ENCODE measurements at regions not wholly inside any gene's neighbourhood (a gene's known extent, or its start where the extent isn't known, plus 50 kb on each side); places are given as distances from the start of the nearest gene placed in this dataset.

- TF ChIP-seq, protein P1, sequence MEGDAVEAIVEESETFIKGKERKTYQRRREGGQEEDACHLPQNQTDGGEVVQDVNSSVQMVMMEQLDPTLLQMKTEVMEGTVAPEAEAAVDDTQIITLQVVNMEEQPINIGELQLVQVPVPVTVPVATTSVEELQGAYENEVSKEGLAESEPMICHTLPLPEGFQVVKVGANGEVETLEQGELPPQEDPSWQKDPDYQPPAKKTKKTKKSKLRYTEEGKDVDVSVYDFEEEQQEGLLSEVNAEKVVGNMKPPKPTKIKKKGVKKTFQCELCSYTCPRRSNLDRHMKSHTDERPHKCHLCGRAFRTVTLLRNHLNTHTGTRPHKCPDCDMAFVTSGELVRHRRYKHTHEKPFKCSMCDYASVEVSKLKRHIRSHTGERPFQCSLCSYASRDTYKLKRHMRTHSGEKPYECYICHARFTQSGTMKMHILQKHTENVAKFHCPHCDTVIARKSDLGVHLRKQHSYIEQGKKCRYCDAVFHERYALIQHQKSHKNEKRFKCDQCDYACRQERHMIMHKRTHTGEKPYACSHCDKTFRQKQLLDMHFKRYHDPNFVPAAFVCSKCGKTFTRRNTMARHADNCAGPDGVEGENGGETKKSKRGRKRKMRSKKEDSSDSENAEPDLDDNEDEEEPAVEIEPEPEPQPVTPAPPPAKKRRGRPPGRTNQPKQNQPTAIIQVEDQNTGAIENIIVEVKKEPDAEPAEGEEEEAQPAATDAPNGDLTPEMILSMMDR (IDR thresholded peaks at IDR 0.05) = no peak
- TF ChIP-seq POLR2A (IDR thresholded peaks at IDR 0.05) = no peak
- TF ChIP-seq POLR2AphosphoS5 (IDR thresholded peaks at IDR 0.05; ENCODE audit: insufficient read depth in 1 of 2, low read depth in 1 of 2) = no peak
Observed at GRCh38 chr3:117932441-117932840, 1102.2 kb downstream of the IGSF11 start.
